Lung (tissue), 11 donors: ENCODE measurements at regions not wholly inside any gene's neighbourhood (a gene's known extent, or its start where the extent isn't known, plus 50 kb on each side); places are given as distances from the start of the nearest gene placed in this dataset.

Experiments
- ATAC-seq: fragments of 200-7000 bp; cut with Tn5 transposase; one replicate; pipeline ENCODE4 v1.9.1; 2020; ENCODE audit warnings: moderate number of reproducible peaks; ENCODE audit not compliant: insufficient read depth, low FRiP score
- DNase-seq, 3 donors: peaks; one replicate each; pipeline ENCODE4 v3.0.0-alpha.2; 2013 to 2017
- H3K27ac ChIP-seq, 2 donors: one replicate each; pipeline ENCODE4 v1.5.1; 2013; ENCODE audit warnings: mild to moderate bottlenecking in 2 of 2, moderate library complexity in 2 of 2, control low read depth in 1 of 2, inconsistent platforms in 1 of 2, low read depth in 1 of 2, low read length in 1 of 2
- H3K27me3 ChIP-seq, 3 donors: one replicate each; pipeline ENCODE4 v1.5.1; 2013; ENCODE audit warnings: low read length in 2 of 3; ENCODE audit not compliant: control insufficient read depth in 3 of 3, insufficient read depth in 3 of 3
- H3K36me3 ChIP-seq, 4 donors: one replicate each; pipeline ENCODE4 v1.5.1; 2013; ENCODE audit warnings: low read length in 4 of 4, mild to moderate bottlenecking in 1 of 4, moderate library complexity in 1 of 4; ENCODE audit not compliant: control insufficient read depth in 4 of 4, insufficient read depth in 4 of 4
- H3K4me1 ChIP-seq, 5 donors: one replicate each; pipeline ENCODE4 v1.5.1; 2013; ENCODE audit warnings: low read length in 5 of 5, mild to moderate bottlenecking in 2 of 5, moderate library complexity in 1 of 5; ENCODE audit not compliant: control insufficient read depth in 5 of 5, insufficient read depth in 5 of 5
- H3K4me3 ChIP-seq: one replicate; pipeline ENCODE4 v1.5.1; 2013; ENCODE audit warnings: mild to moderate bottlenecking, control low read depth, moderate library complexity
- H3K9ac ChIP-seq, 2 donors: one replicate each; pipeline ENCODE4 v1.5.1; 2013; ENCODE audit warnings: low read length in 2 of 2, control low read depth in 1 of 2; ENCODE audit not compliant: insufficient read depth in 1 of 2
- H3K9me3 ChIP-seq, 4 donors: one replicate each; pipeline ENCODE4 v1.5.1; 2013; ENCODE audit warnings: low read length in 3 of 4, mild to moderate bottlenecking in 1 of 4, moderate library complexity in 1 of 4; ENCODE audit not compliant: control insufficient read depth in 4 of 4, insufficient read depth in 3 of 4
- WGBS, 2 donors: extraction: QIAGEN DNeasy Blood & Tissue Kit; methylation state at CpG; one replicate each; pipeline ENCODE4 v1.1.7; 2013; 5-methylcytosine and 5-hydroxymethylcytosine counted together
- TF ChIP-seq, protein P1 (sequence below): IDR thresholded peaks from 2 replicates; pipeline ENCODE4 v1.5.1; 2012; ENCODE audit warnings: mild to moderate bottlenecking; ENCODE audit errors: control extremely low read depth, extremely low read depth
- donor health status: control.
- donor health status: control.
- donor health status: Bipolar disorder and iron deficiency.
- donor health status: healthy.
- donor health status: DM: yes; HTN: yes; CAD: no.

DNA sequence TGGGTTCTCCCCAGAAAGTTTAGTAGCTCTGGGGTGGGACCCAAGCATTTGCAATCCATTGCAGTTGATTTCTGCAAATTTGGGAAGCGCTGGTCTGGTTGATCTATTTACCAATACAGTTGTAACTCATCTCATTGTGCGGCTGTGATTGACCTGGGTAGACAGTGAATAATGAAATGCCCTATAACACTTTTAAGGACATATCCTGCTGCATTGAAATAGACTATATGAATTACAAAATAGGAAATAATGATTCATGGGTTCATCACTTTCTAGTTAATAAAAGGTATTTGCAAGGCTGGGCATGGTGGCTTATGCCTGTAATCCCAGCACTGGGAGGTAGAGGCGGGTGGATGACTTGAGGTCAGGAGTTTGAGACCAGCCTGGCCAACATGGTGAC is 59.0 kb upstream of the FARP1 start:
- Histone ChIP-seq H3K9ac (no peak overlapping the region), H3K27ac (no peak overlapping the region), H3K9me3 (no peaks in the 10 kb centered on the region), H3K36me3 (no peaks in the 10 kb centered on the region), H3K4me3 (no peak overlapping the region), H3K4me1 (no peaks in the 10 kb centered on the region), H3K27me3 (no peaks in the 10 kb centered on the region)
- ATAC-seq: no peak
- WGBS, 2 donors: 96 to 97% methylated on average over 3 of the region's 3 CpGs
- DNase-seq: no peak
- TF ChIP-seq, protein P1, sequence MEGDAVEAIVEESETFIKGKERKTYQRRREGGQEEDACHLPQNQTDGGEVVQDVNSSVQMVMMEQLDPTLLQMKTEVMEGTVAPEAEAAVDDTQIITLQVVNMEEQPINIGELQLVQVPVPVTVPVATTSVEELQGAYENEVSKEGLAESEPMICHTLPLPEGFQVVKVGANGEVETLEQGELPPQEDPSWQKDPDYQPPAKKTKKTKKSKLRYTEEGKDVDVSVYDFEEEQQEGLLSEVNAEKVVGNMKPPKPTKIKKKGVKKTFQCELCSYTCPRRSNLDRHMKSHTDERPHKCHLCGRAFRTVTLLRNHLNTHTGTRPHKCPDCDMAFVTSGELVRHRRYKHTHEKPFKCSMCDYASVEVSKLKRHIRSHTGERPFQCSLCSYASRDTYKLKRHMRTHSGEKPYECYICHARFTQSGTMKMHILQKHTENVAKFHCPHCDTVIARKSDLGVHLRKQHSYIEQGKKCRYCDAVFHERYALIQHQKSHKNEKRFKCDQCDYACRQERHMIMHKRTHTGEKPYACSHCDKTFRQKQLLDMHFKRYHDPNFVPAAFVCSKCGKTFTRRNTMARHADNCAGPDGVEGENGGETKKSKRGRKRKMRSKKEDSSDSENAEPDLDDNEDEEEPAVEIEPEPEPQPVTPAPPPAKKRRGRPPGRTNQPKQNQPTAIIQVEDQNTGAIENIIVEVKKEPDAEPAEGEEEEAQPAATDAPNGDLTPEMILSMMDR: no peak

DNA sequence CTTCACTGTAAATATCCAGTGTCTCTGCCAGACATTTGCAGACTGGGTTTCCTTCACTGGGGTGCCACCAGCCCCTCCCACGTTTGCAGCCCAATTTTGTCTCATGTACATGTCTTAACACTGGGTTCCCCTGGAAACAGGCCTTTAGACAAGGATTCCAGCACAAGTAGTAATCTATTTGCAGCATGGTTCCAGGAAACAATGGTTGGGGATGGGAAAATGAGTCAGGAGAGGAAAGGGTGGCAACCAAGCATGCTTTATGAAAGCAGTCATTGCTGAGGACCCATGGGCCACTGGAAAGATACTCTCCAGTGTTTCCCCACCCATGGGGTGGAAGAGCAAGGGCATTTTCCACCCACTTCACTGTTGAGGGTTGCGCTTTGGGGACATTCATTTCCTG is 53.6 kb upstream of the FARP1 start:
- Histone ChIP-seq H3K4me3 (no peak overlapping the region), H3K27me3 (no peaks in the 10 kb centered on the region), H3K36me3 (no peaks in the 10 kb centered on the region), H3K9me3 (peaks cover 0 to 4% (median 0%) of the 10 kb centered on the region in 4 donors), H3K27ac (no peak overlapping the region), H3K9ac (no peak overlapping the region), H3K4me1 (no peaks in the 10 kb centered on the region)
- no peak for ATAC-seq
- 83 to 84% methylated on average over 2 of the region's 2 CpGs for WGBS, 2 donors
- TF ChIP-seq, protein P1: no peak
- no peak for DNase-seq

DNA sequence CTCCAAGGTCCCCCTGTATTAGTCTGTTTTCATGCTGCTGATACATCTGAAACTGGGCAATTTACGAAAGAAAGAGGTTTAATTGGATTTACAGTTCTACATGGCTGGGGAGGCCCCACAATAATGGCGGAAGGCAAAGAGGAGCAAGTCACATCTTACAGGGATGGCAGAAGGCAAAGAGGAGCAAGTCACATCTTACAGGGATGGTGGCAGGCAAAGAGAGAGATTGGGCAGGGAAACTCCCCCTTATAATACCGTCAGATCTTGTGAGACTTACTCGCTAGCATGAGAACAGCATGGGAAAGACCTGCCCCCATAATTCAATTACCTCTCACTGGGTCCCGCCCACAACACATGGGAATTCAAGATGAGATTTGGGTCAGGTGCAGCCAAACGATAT is 50.0 kb upstream of the FARP1 start:
- no peaks in the 10 kb centered on the region for H3K4me1 ChIP-seq
- TF ChIP-seq, protein P1: no peak
- 80 to 88% methylated on average over 6 of the region's 6 CpGs for whole genome bisulfite sequencing, 2 donors
- H3K9me3 ChIP-seq: peaks cover 0 to 4% (median 0%) of the 10 kb centered on the region in 4 donors
- H3K9ac ChIP-seq: no peak overlapping the region
- ATAC-seq (no peak), DNase-seq (no peak)
- no peak overlapping the region for H3K4me3 ChIP-seq
- no peak overlapping the region for H3K27ac ChIP-seq
- no peaks in the 10 kb centered on the region for H3K27me3 ChIP-seq
- no peaks in the 10 kb centered on the region for H3K36me3 ChIP-seq
